HG02973 (cell line): ENCODE measurements at regions not wholly inside any gene's neighbourhood (a gene's known extent, or its start where the extent isn't known, plus 50 kb on each side); places are given as distances from the start of the nearest gene placed in this dataset.
"Not testable (repeated sequence)": the region's sequence is repeated elsewhere in the genome, so short reads cannot be mapped to it uniquely, and the experiment has no call there.

Experiments used
- ATAC-seq: cut with Tn5 transposase; IDR thresholded peaks from one replicate; pipeline ENCODE4 v1.9.1; 2021; ENCODE audit warnings: moderate library complexity; ENCODE audit not compliant: unreplicated experiment

- no peak for ATAC-seq
Observed at GRCh38 chr15:98085003-98085639, 124.6 kb downstream of the ARRDC4 start.

- ATAC-seq = peak; percentile 76
Observed at GRCh38 chr15:98088307-98088945, 127.9 kb downstream of the ARRDC4 start.

GRCh38 chr15:98089352-98089751, 128.8 kb downstream of the ARRDC4 start:
- ATAC-seq = not testable (repeated sequence)

- not testable (repeated sequence) for ATAC-seq
Observed at GRCh38 chr15:98097986-98098385, 137.5 kb downstream of the ARRDC4 start.

GRCh38 chr15:98100606-98101005, 140.1 kb downstream of the ARRDC4 start:
- ATAC-seq = not testable (repeated sequence)

- no peak for ATAC-seq
Observed at GRCh38 chr15:98103570-98103969, 143.1 kb downstream of the ARRDC4 start.

GRCh38 chr15:98104386-98105151, 144.1 kb downstream of the ARRDC4 start:
- not testable (repeated sequence) for ATAC-seq

GRCh38 chr15:98106615-98107194, 146.2 kb downstream of the ARRDC4 start:
- ATAC-seq = not testable (repeated sequence)

GRCh38 chr15:98111806-98112205, 151.3 kb downstream of the ARRDC4 start:
- no peak for ATAC-seq

GRCh38 chr15:98113327-98113726, 152.8 kb downstream of the ARRDC4 start:
- ATAC-seq = no peak

GRCh38 chr15:98120561-98120960, 160.1 kb downstream of the ARRDC4 start:
- ATAC-seq = no peak

GRCh38 chr15:98121536-98121935, 161.0 kb downstream of the ARRDC4 start:
- no peak for ATAC-seq

GRCh38 chr15:98121957-98122356, 161.5 kb downstream of the ARRDC4 start:
- ATAC-seq = no peak

GRCh38 chr15:98123297-98123696, 162.8 kb downstream of the ARRDC4 start:
- ATAC-seq = no peak

- no peak for ATAC-seq
Observed at GRCh38 chr15:98123834-98124233, 163.3 kb downstream of the ARRDC4 start.

- ATAC-seq = no peak
Observed at GRCh38 chr15:98124581-98124980, 164.1 kb downstream of the ARRDC4 start.

- ATAC-seq = no peak
Observed at GRCh38 chr15:98126326-98127085, 166.0 kb downstream of the ARRDC4 start.

GRCh38 chr15:98127586-98127985, 167.1 kb downstream of the ARRDC4 start:
- ATAC-seq = no peak

GRCh38 chr15:98131924-98132323, 171.4 kb downstream of the ARRDC4 start:
- ATAC-seq = no peak

GRCh38 chr15:98134905-98135304, 174.4 kb downstream of the ARRDC4 start:
- ATAC-seq = no peak

GRCh38 chr15:98138910-98139309, 178.4 kb downstream of the ARRDC4 start:
- ATAC-seq = no peak
